Neuronal stem cell (in vitro differentiated cells): ENCODE measurements at regions not wholly inside any gene's neighbourhood (a gene's known extent, or its start where the extent isn't known, plus 50 kb on each side); places are given as distances from the start of the nearest gene placed in this dataset.

Experiments used
- DNase-seq: peaks from one replicate; pipeline ENCODE4 v3.0.0-alpha.2; 2013; ENCODE audit warnings: low spot score
- H2AFZ ChIP-seq: one replicate; pipeline ENCODE4 v1.6.1; 2013; ENCODE audit warnings: mild to moderate bottlenecking, low read length, inconsistent platforms
- H2AK5ac ChIP-seq: 2 replicates; pipeline ENCODE4 v1.6.1; 2013; ENCODE audit warnings: low read depth, mild to moderate bottlenecking, inconsistent platforms, low read length, moderate library complexity, mixed read lengths
- H2BK120ac ChIP-seq: 2 replicates; pipeline ENCODE4 v1.6.1; 2013; ENCODE audit warnings: low read depth, mild to moderate bottlenecking, inconsistent platforms, low read length, moderate library complexity, mixed read lengths
- H2BK12ac ChIP-seq: one replicate; pipeline ENCODE4 v1.6.1; 2013; ENCODE audit warnings: low read length, inconsistent platforms
- H2BK15ac ChIP-seq: 2 replicates; pipeline ENCODE4 v1.6.1; 2013; ENCODE audit warnings: mild to moderate bottlenecking, low read length, inconsistent platforms, mixed read lengths
- H2BK5ac ChIP-seq: one replicate; pipeline ENCODE4 v1.6.1; 2013; ENCODE audit warnings: inconsistent platforms, mild to moderate bottlenecking, low read length, moderate library complexity
- H3K14ac ChIP-seq: one replicate; pipeline ENCODE4 v1.6.1; 2013; ENCODE audit warnings: low read length, inconsistent platforms
- H3K18ac ChIP-seq: 2 replicates; pipeline ENCODE4 v1.6.1; 2013; ENCODE audit warnings: low read length, inconsistent platforms
- H3K23ac ChIP-seq: 2 replicates; pipeline ENCODE4 v1.6.1; 2013; ENCODE audit warnings: low read depth, mild to moderate bottlenecking, mixed read lengths, low read length, inconsistent platforms; ENCODE audit not compliant: poor library complexity
- H3K27ac ChIP-seq: replicated peaks from 3 replicates; pipeline ENCODE4 v1.5.1; 2013; ENCODE audit warnings: low read length, inconsistent platforms
- H3K27me3 ChIP-seq, 3 experiments: 2 replicates each; pipeline ENCODE4 v1.6.1; 2013; ENCODE audit warnings: low read length in 3 of 3, mild to moderate bottlenecking in 2 of 3, inconsistent platforms in 1 of 3, low read depth in 1 of 3, mixed read lengths in 1 of 3, moderate library complexity in 1 of 3; ENCODE audit not compliant: control insufficient read depth in 3 of 3, insufficient read depth in 3 of 3
- H3K36me3 ChIP-seq, 2 donors: replicated peaks in 1 of 2; 2 replicates each; pipeline ENCODE4 v1.6.1; 2013; ENCODE audit warnings: low read length in 2 of 2; ENCODE audit not compliant: control insufficient read depth in 2 of 2, insufficient read depth in 2 of 2
- H3K4ac ChIP-seq: 2 replicates; pipeline ENCODE4 v1.6.1; 2013; ENCODE audit warnings: inconsistent platforms, mild to moderate bottlenecking, low read length, moderate library complexity
- H3K4me1 ChIP-seq, 2 donors: 1 replicate in 1 of 2; 2 replicates in 1 of 2; pipeline ENCODE4 v1.6.1; 2013; ENCODE audit warnings: low read length in 2 of 2, low read depth in 1 of 2; ENCODE audit not compliant: control insufficient read depth in 2 of 2, insufficient read depth in 1 of 2
- H3K4me2 ChIP-seq: one replicate; pipeline ENCODE4 v1.6.1; 2013; ENCODE audit warnings: mild to moderate bottlenecking, low read length, inconsistent platforms; ENCODE audit not compliant: insufficient read depth, poor library complexity, severe bottlenecking
- H3K4me3 ChIP-seq, 2 donors: 2 replicates each; pipeline ENCODE4 v1.5.1; 2013; ENCODE audit warnings: low read length in 2 of 2, mild to moderate bottlenecking in 2 of 2, inconsistent platforms in 1 of 2, moderate library complexity in 1 of 2
- H3K79me1 ChIP-seq: one replicate; pipeline ENCODE4 v1.6.1; 2013; ENCODE audit warnings: low read depth, mild to moderate bottlenecking, inconsistent platforms, low read length, moderate library complexity
- H3K9ac ChIP-seq: one replicate; pipeline ENCODE4 v1.6.1; 2013; ENCODE audit warnings: mild to moderate bottlenecking, low read depth, low read length, inconsistent platforms; ENCODE audit not compliant: poor library complexity
- H3K9me3 ChIP-seq, 2 donors: replicated peaks in 1 of 2; 2 replicates each; pipeline versions ENCODE3 to v1.6.1; 2013; ENCODE audit warnings: low read length in 2 of 2, mild to moderate bottlenecking in 2 of 2, inconsistent platforms in 1 of 2, low read depth in 1 of 2, mixed read lengths in 1 of 2, moderate library complexity in 1 of 2; ENCODE audit not compliant: control insufficient read depth in 2 of 2, insufficient read depth in 1 of 2
- H4K8ac ChIP-seq: one replicate; pipeline ENCODE4 v1.6.1; 2013; ENCODE audit warnings: low read depth, mild to moderate bottlenecking, inconsistent platforms, low read length, moderate library complexity
- H4K91ac ChIP-seq: one replicate; pipeline ENCODE4 v1.6.1; 2013; ENCODE audit warnings: low read length, low read depth, mild to moderate bottlenecking, inconsistent platforms; ENCODE audit not compliant: poor library complexity
- WGBS, 2 donors: extraction: QIAGEN DNeasy Blood & Tissue Kit; methylation state at CpG; one replicate each; pipeline ENCODE4 v1.1.7; 2013; ENCODE audit warnings: missing lambda C conversion rate in 2 of 2, mixed read lengths in 1 of 2; ENCODE audit not compliant: insufficient read length in 2 of 2, insufficient replicate concordance in 1 of 2; ENCODE audit errors: extremely low coverage in 2 of 2; 5-methylcytosine and 5-hydroxymethylcytosine counted together

DNA sequence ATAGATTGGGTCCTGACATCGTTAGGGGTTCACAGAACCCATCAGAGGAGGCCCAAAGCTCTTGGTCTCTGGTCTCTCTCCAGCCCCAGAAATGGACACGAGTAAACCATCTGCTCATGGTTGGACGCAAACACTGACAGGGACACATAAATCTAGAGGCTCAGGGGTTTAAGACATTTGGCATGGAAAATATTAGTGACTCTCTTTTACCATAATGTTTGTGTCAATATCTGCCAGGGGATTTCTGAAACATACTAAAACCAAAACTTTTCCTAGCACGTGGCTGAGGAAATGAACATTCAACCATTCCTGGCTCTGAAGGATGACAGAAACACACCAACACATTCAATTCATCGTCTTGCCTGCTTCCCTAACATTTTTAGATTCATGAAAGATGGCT, 226.2 kb downstream of the SP3 start:
- no peak overlapping the region for H4K91ac ChIP-seq
- no peak for DNase-seq
- H3K79me1 ChIP-seq, result no peaks in the 10 kb centered on the region
- H3K4ac ChIP-seq, result no peak overlapping the region
- no peak overlapping the region for H4K8ac ChIP-seq
- H3K4me2 ChIP-seq, result no peak overlapping the region
- no peaks in the 10 kb centered on the region for H3K36me3 ChIP-seq
- H3K9ac ChIP-seq, result no peak overlapping the region
- H2BK12ac ChIP-seq, result no peak overlapping the region
- H2BK120ac ChIP-seq, result no peak overlapping the region
- H2AK5ac ChIP-seq, result no peak overlapping the region
- H3K18ac ChIP-seq, result no peak overlapping the region
- no peak overlapping the region for H3K23ac ChIP-seq
- no peak overlapping the region for H3K14ac ChIP-seq
- peak overlapping the region; percentile 4 for H2AFZ ChIP-seq
- H2BK5ac ChIP-seq, result no peak overlapping the region
- no peak overlapping the region for H3K4me3 ChIP-seq
- peaks cover 0 to 1% of the 10 kb centered on the region in 2 donors for H3K4me1 ChIP-seq
- no peak overlapping the region for H2BK15ac ChIP-seq
- WGBS, 2 donors, result no CpG with 5 or more reads among the region's 5 CpGs
- no peaks in the 10 kb centered on the region for H3K9me3 ChIP-seq
- no peak overlapping the region for H3K27ac ChIP-seq
- H3K27me3 ChIP-seq, result no peaks in the 10 kb centered on the region

DNA sequence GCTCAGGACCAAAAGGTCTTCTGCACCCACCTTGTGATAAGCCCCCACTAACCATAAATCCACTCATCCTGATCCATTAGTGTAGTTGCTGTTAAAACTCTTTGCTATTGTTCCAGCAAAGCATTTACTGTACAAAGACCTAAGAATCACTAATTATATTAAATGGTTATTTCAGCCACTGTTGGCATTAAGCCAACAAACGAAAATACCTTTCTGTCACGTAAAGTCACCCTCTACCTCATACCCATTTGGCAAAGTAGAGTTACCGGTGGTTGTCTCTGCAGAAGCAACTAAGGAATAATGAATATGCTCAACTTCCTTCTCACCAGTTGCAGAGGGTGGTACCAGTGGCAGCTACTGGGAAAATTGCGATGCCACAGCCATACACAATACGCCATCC, 224.5 kb downstream of the SP3 start:
- H4K8ac ChIP-seq, result no peak overlapping the region

DNA sequence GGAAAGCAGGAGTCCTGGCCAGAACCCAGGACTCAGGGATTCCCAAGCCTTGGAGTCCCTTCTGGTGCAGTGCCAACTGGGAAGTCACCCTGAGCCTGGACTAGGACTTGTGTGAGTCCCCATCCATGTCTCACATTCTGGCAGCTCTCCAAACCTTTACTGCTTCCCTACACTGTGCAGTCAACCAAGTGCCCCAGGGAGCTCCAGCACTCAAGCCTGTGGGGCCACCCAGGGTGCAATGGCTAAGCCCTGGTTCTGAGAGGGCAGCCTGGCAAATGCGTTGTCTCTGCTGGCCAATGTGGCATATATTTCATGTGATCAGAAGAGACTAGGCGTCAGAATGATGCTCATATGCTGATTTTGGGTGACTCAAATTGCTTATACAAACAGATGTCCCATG, 223.4 kb downstream of the SP3 start:
- Histone ChIP-seq H3K4me2 (no peak overlapping the region), H2AK5ac (no peak overlapping the region), H3K27ac (no peak overlapping the region), H2BK120ac (no peak overlapping the region), H2BK5ac (no peak overlapping the region), H3K9ac (no peak overlapping the region), H3K4me1 (peaks cover 0 to 3% of the 10 kb centered on the region in 2 donors), H4K91ac (no peak overlapping the region), H3K4ac (no peak overlapping the region), H2BK15ac (no peak overlapping the region), H4K8ac (no peak overlapping the region), H3K9me3 (peaks cover 0 to 3% of the 10 kb centered on the region in 2 donors), H2BK12ac (no peak overlapping the region), H2AFZ (no peak overlapping the region), H3K79me1 (no peaks in the 10 kb centered on the region), H3K14ac (no peak overlapping the region), H3K4me3 (no peak overlapping the region), H3K23ac (no peak overlapping the region), H3K18ac (peak overlapping the region; percentile 29), H3K27me3 (no peaks in the 10 kb centered on the region), H3K36me3 (no peaks in the 10 kb centered on the region)
- no CpG with 5 or more reads among the region's 2 CpGs for WGBS, 2 donors
- no peak for DNase-seq

More for the DNA sequence above, 224.5 kb downstream of the SP3 start:
- Histone ChIP-seq H3K4me2 (no peak overlapping the region), H4K91ac (no peak overlapping the region), H3K27ac (no peak overlapping the region), H3K23ac (no peak overlapping the region), H3K14ac (no peak overlapping the region), H2BK120ac (no peak overlapping the region), H3K36me3 (no peaks in the 10 kb centered on the region), H3K18ac (no peak overlapping the region), H2BK5ac (no peak overlapping the region), H2BK12ac (no peak overlapping the region), H3K79me1 (no peaks in the 10 kb centered on the region), H3K4me1 (peaks cover 0 to 1% of the 10 kb centered on the region in 2 donors), H3K27me3 (no peaks in the 10 kb centered on the region), H2AK5ac (no peak overlapping the region), H3K4ac (no peak overlapping the region), H2AFZ (no peak overlapping the region), H3K4me3 (no peak overlapping the region), H2BK15ac (no peak overlapping the region), H3K9me3 (peaks cover 0 to 3% of the 10 kb centered on the region in 2 donors), H3K9ac (no peak overlapping the region)
- DNase-seq, result no peak
- no CpG with 5 or more reads among the region's 5 CpGs for WGBS, 2 donors

DNA sequence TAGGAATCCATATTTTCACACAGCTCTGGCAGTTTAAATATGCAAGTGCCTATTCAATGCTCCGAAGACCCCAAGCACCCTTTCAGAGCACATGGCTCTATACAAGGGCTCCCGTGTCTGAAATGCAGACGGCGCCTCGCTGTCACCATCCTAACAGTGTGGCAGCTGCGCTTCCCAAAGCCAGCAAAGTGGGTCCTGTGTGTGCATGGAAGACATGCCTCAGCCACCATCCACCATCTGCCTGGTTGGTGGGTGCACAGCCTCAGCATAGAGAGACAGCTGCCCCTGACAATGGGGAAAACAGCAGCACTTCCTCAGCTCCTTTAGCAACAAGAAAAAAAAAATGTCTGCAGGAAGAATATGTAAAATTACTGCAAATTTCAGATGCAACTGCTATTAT, 218.1 kb downstream of the SP3 start:
- Histone ChIP-seq H3K18ac (peak overlapping the region; percentile 74), H4K91ac (peak overlapping the region; percentile 28), H3K4ac (no peak overlapping the region), H3K27me3 (no peaks in the 10 kb centered on the region), H3K79me1 (no peaks in the 10 kb centered on the region), H2BK5ac (no peak overlapping the region), H3K4me2 (no peak overlapping the region), H4K8ac (no peak overlapping the region), H2BK12ac (no peak overlapping the region), H3K4me1 (peaks cover 18 to 22% of the 10 kb centered on the region in 2 donors), H2AK5ac (peak overlapping the region; percentile 79), H3K14ac (peak overlapping the region; percentile 82), H3K36me3 (no peaks in the 10 kb centered on the region), H3K9ac (no peak overlapping the region), H3K23ac (no peak overlapping the region), H3K9me3 (peaks cover 0 to 3% of the 10 kb centered on the region in 2 donors), H3K4me3 (no peak overlapping the region), H3K27ac (no peak overlapping the region), H2AFZ (peak overlapping the region; percentile 37), H2BK15ac (no peak overlapping the region), H2BK120ac (no peak overlapping the region)
- DNase-seq, result no peak
- WGBS, 2 donors, result no CpG with 5 or more reads among the region's 6 CpGs
